Right cardiac atrium (tissue), 5 donors: ENCODE measurements at regions not wholly inside any gene's neighbourhood (a gene's known extent, or its start where the extent isn't known, plus 50 kb on each side); places are given as distances from the start of the nearest gene placed in this dataset.
A peak's percentile ranks its signal among the peaks of the same experiment; 100 is the strongest.

Experiments
- ATAC-seq, 2 donors: fragments of 200-7000 bp; cut with Tn5 transposase; one replicate each; pipeline versions ENCODE4 v1.8.0 to v1.9.1; 2020; ENCODE audit warnings: moderate library complexity in 2 of 2, mild to moderate bottlenecking in 1 of 2
- DNase-seq, 3 donors: peaks; one replicate each; pipeline ENCODE4 v3.0.0-alpha.2; 2020
- H3K27ac ChIP-seq: one replicate; pipeline ENCODE4 v1.5.1; 2013; ENCODE audit warnings: mild to moderate bottlenecking, low read length, control low read depth, moderate library complexity
- H3K27me3 ChIP-seq: one replicate; pipeline ENCODE4 v1.6.1; 2013; ENCODE audit not compliant: control insufficient read depth, insufficient read depth
- H3K4me1 ChIP-seq: one replicate; pipeline ENCODE4 v1.6.1; 2013; ENCODE audit warnings: low read length; ENCODE audit not compliant: control insufficient read depth, insufficient read depth
- H3K4me3 ChIP-seq: one replicate; pipeline ENCODE4 v1.5.1; 2013; ENCODE audit warnings: low read length, control low read depth
- H3K9me3 ChIP-seq: one replicate; pipeline ENCODE4 v1.6.1; 2013; ENCODE audit warnings: low read length; ENCODE audit not compliant: control insufficient read depth
- WGBS: extraction: QIAGEN DNeasy Blood & Tissue Kit; methylation state at CpG from one replicate; pipeline ENCODE4 v1.1.7; 2013; 5-methylcytosine and 5-hydroxymethylcytosine counted together
- intact Hi-C, 4 donors: fragments of 100-400 bp; cut with DNase I; formaldehyde crosslinking; loops; one replicate each; pipeline versions ENCODE4 v1.11.0 to v1.14.0; 2022 to 2023
- donor health status: healthy with polysubstance abuse.
- donor health status: DM: no; HTN: yes; CAD: no.
- donor health status: DM: no; HTN: no; CAD: no.
- donor health status: DM: no; HTN: yes; CAD: no; lungs with severe emphysema.
- donor health status: DM: yes; HTN: yes; CAD: no.

- WGBS = 74% methylated on average over 2 of the region's 2 CpGs
- no peak overlapping the region for H3K4me3 ChIP-seq
- no peak overlapping the region for H3K27ac ChIP-seq
- intact Hi-C loops = loop anchor here in 1 of 4 donors (10.0 kb wide), 1 partner anchor 49 kb away; no protein-coding TSS in a partner anchor
- H3K4me1 ChIP-seq = peaks cover 2% of the 10 kb centered on the region
- no peaks in the 10 kb centered on the region for H3K27me3 ChIP-seq
- no peak for DNase-seq
- H3K9me3 ChIP-seq = no peaks in the 10 kb centered on the region
- no peak for ATAC-seq
Measured at GRCh38 chr5:159456261-159456660, 126.0 kb upstream of the IL12B start.

GRCh38 chr5:159456722-159457465 lies 126.6 kb upstream of the IL12B start:
- H3K9me3 ChIP-seq = no peaks in the 10 kb centered on the region
- DNase-seq (no peak), ATAC-seq (no peak)
- H3K27me3 ChIP-seq = no peaks in the 10 kb centered on the region
- no peak overlapping the region for H3K27ac ChIP-seq
- no peak overlapping the region for H3K4me3 ChIP-seq
- intact Hi-C loops = loop anchor here in 1 of 4 donors (10.0 kb wide), 1 partner anchor 48 kb away; no protein-coding TSS in a partner anchor
- H3K4me1 ChIP-seq = no peaks in the 10 kb centered on the region

- H3K9me3 ChIP-seq = no peaks in the 10 kb centered on the region
- H3K4me1 ChIP-seq = no peaks in the 10 kb centered on the region
- 87% methylated on average over 4 of the region's 4 CpGs for WGBS
- ATAC-seq (no peak), DNase-seq (no peak)
- intact Hi-C loops = loop anchor here in 1 of 4 donors (10.0 kb wide), 1 partner anchor 47 kb away; no protein-coding TSS in a partner anchor
- no peaks in the 10 kb centered on the region for H3K27me3 ChIP-seq
- H3K4me3 ChIP-seq = no peak overlapping the region
- H3K27ac ChIP-seq = no peak overlapping the region
Measured at GRCh38 chr5:159458217-159458711, 128.0 kb upstream of the IL12B start.

- intact Hi-C loops = loop anchor here in 1 of 4 donors (10.0 kb wide), 1 partner anchor 46 kb away; no protein-coding TSS in a partner anchor
Measured at GRCh38 chr5:159459132-159459627, 128.9 kb upstream of the IL12B start.

GRCh38 chr5:159459951-159460538 lies 129.8 kb upstream of the IL12B start:
- Histone ChIP-seq H3K27me3 (no peaks in the 10 kb centered on the region), H3K4me3 (no peak overlapping the region), H3K27ac (no peak overlapping the region), H3K4me1 (no peaks in the 10 kb centered on the region), H3K9me3 (no peaks in the 10 kb centered on the region)
- WGBS = 61% methylated on average over 3 of the region's 3 CpGs
- ATAC-seq (peak in 1 of 2 donors; percentile 28), DNase-seq (no peak)
- intact Hi-C loops = loop anchor here in 1 of 4 donors (10.0 kb wide), 1 partner anchor 45 kb away; no protein-coding TSS in a partner anchor

More at GRCh38 chr5:159459132-159459627, 128.9 kb upstream of the IL12B start:
- no peak for DNase-seq
- no peak overlapping the region for H3K27ac ChIP-seq
- 97% methylated on average over 2 of the region's 2 CpGs for WGBS
- H3K9me3 ChIP-seq = no peaks in the 10 kb centered on the region
- no peaks in the 10 kb centered on the region for H3K27me3 ChIP-seq
- ATAC-seq = no peak
- H3K4me1 ChIP-seq = no peaks in the 10 kb centered on the region
- H3K4me3 ChIP-seq = no peak overlapping the region

- 82% methylated on average over 1 of the region's 1 CpG for WGBS
- intact Hi-C loops = no loop called here
- no peaks in the 10 kb centered on the region for H3K9me3 ChIP-seq
- ATAC-seq (no peak), DNase-seq (no peak)
- H3K27ac ChIP-seq = no peak overlapping the region
- no peaks in the 10 kb centered on the region for H3K4me1 ChIP-seq
- no peaks in the 10 kb centered on the region for H3K27me3 ChIP-seq
- H3K4me3 ChIP-seq = no peak overlapping the region
Measured at GRCh38 chr5:159463590-159464321, 133.5 kb upstream of the IL12B start.

GRCh38 chr5:159465604-159466003 lies 135.3 kb upstream of the IL12B start:
- H3K4me3 ChIP-seq = no peak overlapping the region
- H3K27me3 ChIP-seq = no peaks in the 10 kb centered on the region
- ATAC-seq = no peak
- WGBS = 84% methylated on average over 3 of the region's 3 CpGs
- H3K4me1 ChIP-seq = no peaks in the 10 kb centered on the region
- intact Hi-C loops = no loop called here
- no peak overlapping the region for H3K27ac ChIP-seq
- no peak for DNase-seq
- no peaks in the 10 kb centered on the region for H3K9me3 ChIP-seq

- WGBS = 95% methylated on average over 5 of the region's 5 CpGs
- intact Hi-C loops = no loop called here
- Histone ChIP-seq H3K4me1 (no peaks in the 10 kb centered on the region), H3K9me3 (no peaks in the 10 kb centered on the region), H3K27me3 (no peaks in the 10 kb centered on the region), H3K27ac (no peak overlapping the region), H3K4me3 (no peak overlapping the region)
- DNase-seq (no peak), ATAC-seq (no peak)
Measured at GRCh38 chr5:159467666-159468065, 137.4 kb upstream of the IL12B start.

- ATAC-seq (no peak), DNase-seq (no peak)
- H3K4me3 ChIP-seq = no peak overlapping the region
- WGBS = 88% methylated on average over 11 of the region's 11 CpGs
- no peaks in the 10 kb centered on the region for H3K27me3 ChIP-seq
- no peak overlapping the region for H3K27ac ChIP-seq
- H3K4me1 ChIP-seq = no peaks in the 10 kb centered on the region
- intact Hi-C loops = no loop called here
- no peaks in the 10 kb centered on the region for H3K9me3 ChIP-seq
Measured at GRCh38 chr5:159469496-159470372, 139.4 kb upstream of the IL12B start.

- Histone ChIP-seq H3K27me3 (no peaks in the 10 kb centered on the region), H3K27ac (no peak overlapping the region), H3K4me3 (no peak overlapping the region), H3K9me3 (no peaks in the 10 kb centered on the region), H3K4me1 (no peaks in the 10 kb centered on the region)
- DNase-seq (peak; percentile 21 to 62 (median 60)), ATAC-seq (peak; percentile 44 to 93)
- WGBS = 55% methylated on average over 2 of the region's 2 CpGs
- intact Hi-C loops = no loop called here
Measured at GRCh38 chr5:159471904-159472303, 141.6 kb upstream of the IL12B start.
